ENCODE measurements at regions not wholly inside any gene's neighbourhood (a gene's known extent, or its start where the extent isn't known, plus 50 kb on each side); places are given as distances from the start of the nearest gene placed in this dataset.

DNA sequence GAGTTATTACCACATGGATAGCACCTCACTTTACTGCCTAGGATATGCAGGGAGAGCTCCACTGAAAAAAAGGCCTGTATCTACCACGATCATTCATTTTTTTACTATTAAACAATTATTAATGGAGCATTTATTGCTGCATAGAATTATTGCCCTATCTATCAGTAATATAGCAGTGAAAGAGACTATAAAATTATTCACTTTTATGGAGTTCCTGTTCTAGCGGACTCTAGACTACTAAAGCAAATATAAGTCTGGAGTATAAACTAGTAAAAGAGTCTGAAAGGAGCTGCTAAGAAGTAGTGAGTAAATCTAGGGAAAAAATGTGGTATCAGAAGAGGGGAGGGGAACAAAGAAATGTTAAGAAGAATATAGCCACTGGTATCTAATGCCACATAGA is 150.4 kb upstream of the CYLC2 start:
- no peak for DNase-seq (ENCODE audit: low spot score)
- Mint-ChIP-seq H3K27me3 (ENCODE audit: low read depth) (no peaks in the 10 kb centered on the region), H3K36me3 (ENCODE audit: low read depth) (no peaks in the 10 kb centered on the region), H3K4me3 (ENCODE audit: unreplicated experiment) (no peak overlapping the region), H3K4me1 (ENCODE audit: low read depth) (no peaks in the 10 kb centered on the region), H3K27ac (ENCODE audit: unreplicated experiment) (no peak overlapping the region), H3K9me3 (ENCODE audit: low read depth) (no peaks in the 10 kb centered on the region)
- TF ChIP-seq, protein P1, sequence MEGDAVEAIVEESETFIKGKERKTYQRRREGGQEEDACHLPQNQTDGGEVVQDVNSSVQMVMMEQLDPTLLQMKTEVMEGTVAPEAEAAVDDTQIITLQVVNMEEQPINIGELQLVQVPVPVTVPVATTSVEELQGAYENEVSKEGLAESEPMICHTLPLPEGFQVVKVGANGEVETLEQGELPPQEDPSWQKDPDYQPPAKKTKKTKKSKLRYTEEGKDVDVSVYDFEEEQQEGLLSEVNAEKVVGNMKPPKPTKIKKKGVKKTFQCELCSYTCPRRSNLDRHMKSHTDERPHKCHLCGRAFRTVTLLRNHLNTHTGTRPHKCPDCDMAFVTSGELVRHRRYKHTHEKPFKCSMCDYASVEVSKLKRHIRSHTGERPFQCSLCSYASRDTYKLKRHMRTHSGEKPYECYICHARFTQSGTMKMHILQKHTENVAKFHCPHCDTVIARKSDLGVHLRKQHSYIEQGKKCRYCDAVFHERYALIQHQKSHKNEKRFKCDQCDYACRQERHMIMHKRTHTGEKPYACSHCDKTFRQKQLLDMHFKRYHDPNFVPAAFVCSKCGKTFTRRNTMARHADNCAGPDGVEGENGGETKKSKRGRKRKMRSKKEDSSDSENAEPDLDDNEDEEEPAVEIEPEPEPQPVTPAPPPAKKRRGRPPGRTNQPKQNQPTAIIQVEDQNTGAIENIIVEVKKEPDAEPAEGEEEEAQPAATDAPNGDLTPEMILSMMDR (IDR thresholded peaks at IDR 0.05): no peak

DNA sequence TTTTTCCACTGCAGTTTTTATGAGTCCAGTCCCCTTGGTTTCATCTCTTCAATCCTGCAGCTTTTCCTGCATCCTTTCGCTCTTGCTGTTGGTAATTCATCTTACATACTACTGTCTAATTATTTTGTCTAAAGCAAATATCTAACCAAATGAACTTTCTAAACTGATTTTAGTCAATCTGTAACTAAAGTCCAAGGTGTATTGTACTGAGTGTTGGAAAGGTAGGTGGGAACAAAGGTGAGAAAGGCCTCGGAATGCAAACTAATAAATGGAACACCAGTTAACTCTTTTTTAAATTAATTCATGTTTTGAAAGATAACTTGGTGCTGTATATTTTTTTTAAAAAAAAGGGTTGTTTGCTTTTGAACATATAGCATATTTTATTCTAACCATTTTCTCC is 152.7 kb upstream of the CYLC2 start:
- TF ChIP-seq, protein P1 (IDR thresholded peaks at IDR 0.05): no peak
- Mint-ChIP-seq H3K27ac (ENCODE audit: unreplicated experiment) (no peak overlapping the region), H3K4me1 (ENCODE audit: low read depth) (no peaks in the 10 kb centered on the region), H3K27me3 (ENCODE audit: low read depth) (peaks cover 3% of the 10 kb centered on the region), H3K36me3 (ENCODE audit: low read depth) (no peaks in the 10 kb centered on the region), H3K9me3 (ENCODE audit: low read depth) (peaks cover 2% of the 10 kb centered on the region), H3K4me3 (ENCODE audit: unreplicated experiment) (no peak overlapping the region)
- no peak for DNase-seq (ENCODE audit: low spot score)

DNA sequence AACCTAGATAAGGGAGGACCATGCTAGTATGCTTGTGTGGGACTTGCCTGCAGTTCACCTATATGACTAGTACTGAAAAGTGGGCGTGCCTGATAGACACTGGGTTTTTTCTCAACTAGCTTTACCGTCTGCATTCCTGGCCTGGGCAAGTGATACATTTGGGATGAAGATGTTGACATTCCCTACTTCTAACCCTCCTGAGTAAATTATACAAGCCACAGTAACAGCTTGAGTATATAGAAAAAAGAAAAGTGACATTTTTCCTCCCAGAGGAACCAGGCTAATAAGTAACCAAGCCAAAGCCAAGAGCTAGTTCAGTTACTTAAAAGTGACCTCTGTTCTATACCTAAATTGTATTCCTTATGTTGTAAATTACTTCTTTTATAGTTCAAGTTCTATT is 153.8 kb upstream of the CYLC2 start:
- TF ChIP-seq, protein P1 (IDR thresholded peaks at IDR 0.05): no peak
- Mint-ChIP-seq H3K27me3 (ENCODE audit: low read depth) (peaks cover 7% of the 10 kb centered on the region), H3K36me3 (ENCODE audit: low read depth) (no peaks in the 10 kb centered on the region), H3K4me3 (ENCODE audit: unreplicated experiment) (no peak overlapping the region), H3K4me1 (ENCODE audit: low read depth) (no peaks in the 10 kb centered on the region), H3K27ac (ENCODE audit: unreplicated experiment) (no peak overlapping the region), H3K9me3 (ENCODE audit: low read depth) (peaks cover 2% of the 10 kb centered on the region)
- no peak for DNase-seq (ENCODE audit: low spot score)

DNA sequence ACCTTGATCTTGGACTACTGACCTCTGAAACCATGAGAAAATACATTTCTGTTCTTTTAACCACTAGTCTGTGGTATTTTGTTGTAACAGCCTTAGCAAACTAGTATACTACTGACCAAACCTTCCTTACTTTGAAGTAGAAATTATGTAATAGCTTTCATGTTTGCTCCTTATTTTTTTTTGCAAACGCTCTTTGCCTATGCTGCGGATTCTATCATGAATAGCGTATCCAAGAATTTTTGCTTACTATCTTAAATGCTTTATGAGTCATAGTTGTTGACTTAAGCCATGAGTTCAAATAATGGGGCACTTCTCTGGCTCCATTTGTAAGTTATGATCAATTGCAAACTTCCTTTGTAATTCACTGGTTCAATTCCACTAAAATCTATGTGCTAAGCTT is 154.8 kb upstream of the CYLC2 start:
- Mint-ChIP-seq H3K27me3 (ENCODE audit: low read depth) (peaks cover 7% of the 10 kb centered on the region), H3K27ac (ENCODE audit: unreplicated experiment) (no peak overlapping the region), H3K9me3 (ENCODE audit: low read depth) (peaks cover 2% of the 10 kb centered on the region), H3K4me1 (ENCODE audit: low read depth) (no peaks in the 10 kb centered on the region), H3K4me3 (ENCODE audit: unreplicated experiment) (no peak overlapping the region), H3K36me3 (ENCODE audit: low read depth) (no peaks in the 10 kb centered on the region)
- no peak for DNase-seq (ENCODE audit: low spot score)
- TF ChIP-seq, protein P1 (IDR thresholded peaks at IDR 0.05): no peak

DNA sequence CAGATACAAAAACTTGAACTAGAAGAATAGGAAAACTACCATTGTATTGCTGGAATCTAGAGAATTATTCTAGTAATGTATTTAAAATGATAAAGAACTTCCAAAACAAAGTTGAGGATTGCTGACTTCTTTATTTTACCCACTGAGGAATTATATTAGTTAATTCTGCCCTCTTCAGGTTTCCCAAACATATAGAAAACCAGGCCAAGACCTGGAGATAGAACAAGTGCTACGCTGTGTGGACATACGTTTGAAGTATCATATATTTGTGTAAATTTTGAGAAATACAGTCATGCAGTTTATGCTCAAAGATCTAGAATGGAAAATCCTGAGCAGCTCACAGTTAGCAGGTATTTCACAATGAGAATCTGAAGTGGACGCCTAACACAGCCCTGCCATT is 162.3 kb upstream of the CYLC2 start:
- no peak for DNase-seq (ENCODE audit: low spot score)
- Mint-ChIP-seq H3K4me3 (ENCODE audit: unreplicated experiment) (no peak overlapping the region), H3K27me3 (ENCODE audit: low read depth) (peaks cover 7% of the 10 kb centered on the region), H3K4me1 (ENCODE audit: low read depth) (no peaks in the 10 kb centered on the region), H3K27ac (ENCODE audit: unreplicated experiment) (no peak overlapping the region), H3K36me3 (ENCODE audit: low read depth) (no peaks in the 10 kb centered on the region), H3K9me3 (ENCODE audit: low read depth) (peaks cover 2% of the 10 kb centered on the region)
- TF ChIP-seq, protein P1 (IDR thresholded peaks at IDR 0.05): peak; percentile 72

Measured in chondrocyte (in vitro differentiated cells).